GM12875 (cell line): ENCODE measurements at regions not wholly inside any gene's neighbourhood (a gene's known extent, or its start where the extent isn't known, plus 50 kb on each side); places are given as distances from the start of the nearest gene placed in this dataset.

Source experiments
- H3K4me3 ChIP-seq: one replicate; pipeline ENCODE4 v1.5.1; 2011; ENCODE audit warnings: low read depth, low read length, control low read depth
- CTCF ChIP-seq: IDR thresholded peaks from 2 replicates; pipeline ENCODE4 v1.5.1; 2011; ENCODE audit warnings: low read depth, mild to moderate bottlenecking, control low read depth, inconsistent platforms, low read length, moderate library complexity, borderline replicate concordance; ENCODE audit not compliant: insufficient read depth

GRCh38 chr14:38837343-38838048 lies 265.5 kb downstream of the SEC23A start:
- TF ChIP-seq CTCF: no peak
- H3K4me3 ChIP-seq: no peak overlapping the region

GRCh38 chr14:38836539-38836938 lies 266.5 kb downstream of the SEC23A start:
- no peak for TF ChIP-seq CTCF

GRCh38 chr14:38835874-38836273 lies 267.2 kb downstream of the SEC23A start:
- TF ChIP-seq CTCF: no peak
- no peak overlapping the region for H3K4me3 ChIP-seq

More at GRCh38 chr14:38836539-38836938, 266.5 kb downstream of the SEC23A start:
- no peak overlapping the region for H3K4me3 ChIP-seq

GRCh38 chr14:38828183-38828827 lies 274.7 kb downstream of the SEC23A start:
- no peak overlapping the region for H3K4me3 ChIP-seq
- TF ChIP-seq CTCF: no peak

GRCh38 chr14:38824706-38825105 lies 278.3 kb downstream of the SEC23A start:
- no peak for TF ChIP-seq CTCF
- no peak overlapping the region for H3K4me3 ChIP-seq

- no peak overlapping the region for H3K4me3 ChIP-seq
- no peak for TF ChIP-seq CTCF
Observed at GRCh38 chr14:38818555-38818954, 284.5 kb downstream of the SEC23A start.
